SK-N-SH (cell line): ENCODE measurements at regions not wholly inside any gene's neighbourhood (a gene's known extent, or its start where the extent isn't known, plus 50 kb on each side); places are given as distances from the start of the nearest gene placed in this dataset.

Source experiments
- CTCF ChIA-PET: fragments of 300-600, 350-600 bp; formaldehyde crosslinking; extraction: SDS; loops from one replicate; lab custom pipeline; 2021; lab: Yijun Ruan, JAX
- POLR2A ChIA-PET: fragments of 350-600 bp; sonication (Branson Sonifier 250); formaldehyde crosslinking; extraction: SDS; loops from one replicate; lab custom pipeline; 2020; ENCODE audit warnings: antibody characterized with exemption, inconsistent platforms; lab: Yijun Ruan, JAX
- DNase-seq: peaks from one replicate; pipeline ENCODE4 v3.0.0; 2012
- H2AFZ ChIP-seq: fragments of 200-600 bp; sonication (generic); 2 replicates; pipeline ENCODE4 v1.8.1; 2016; ENCODE audit warnings: antibody characterized with exemption, mild to moderate bottlenecking, low read depth
- H3F3A ChIP-seq: fragments of 200-600 bp; sonication (generic); replicated peaks from 2 replicates; pipeline ENCODE3; 2016; ENCODE audit warnings: antibody characterized with exemption, mild to moderate bottlenecking; ENCODE audit not compliant: insufficient read depth
- H3K27ac ChIP-seq, 2 experiments: fragments of 200-500 bp in 1 of 2; fragments of 200-600 bp in 1 of 2; sonication (Bioruptor generic) in 1 of 2; sonication (generic), shearing (Covaris generic) in 1 of 2; 2 replicates each; pipeline versions ENCODE4 v1.5.1 to v1.6.1; 2014 to 2016; ENCODE audit warnings: low read depth in 2 of 2, inconsistent platforms in 1 of 2, low read length in 1 of 2, mild to moderate bottlenecking in 1 of 2, mixed read lengths in 1 of 2
- H3K27me3 ChIP-seq: fragments of 200-600 bp; sonication (generic), shearing (Covaris generic); 2 replicates; pipeline ENCODE4 v1.6.1; 2016; ENCODE audit warnings: mixed run types; ENCODE audit not compliant: insufficient read depth
- H3K36me3 ChIP-seq, 2 experiments: fragments of 200-500 bp in 1 of 2; fragments of 200-600 bp in 1 of 2; sonication (Bioruptor generic) in 1 of 2; sonication (generic) in 1 of 2; replicated peaks in 1 of 2; 2 replicates each; pipeline versions ENCODE3 to v1.5.1; 2014 to 2016; ENCODE audit warnings: low read length in 1 of 2, mild to moderate bottlenecking in 1 of 2; ENCODE audit not compliant: insufficient read depth in 2 of 2, control insufficient read depth in 1 of 2
- H3K4me1 ChIP-seq, 2 experiments: fragments of 200-500 bp in 1 of 2; fragments of 200-600 bp in 1 of 2; sonication (Bioruptor generic) in 1 of 2; sonication (generic), shearing (Covaris generic) in 1 of 2; 2 replicates each; pipeline versions ENCODE4 v1.5.1 to v1.6.1; 2014 to 2016; ENCODE audit warnings: low read depth in 1 of 2, low read length in 1 of 2, mixed run types in 1 of 2; ENCODE audit not compliant: insufficient read depth in 2 of 2, control insufficient read depth in 1 of 2
- H3K4me2 ChIP-seq: fragments of 200-600 bp; sonication (generic), shearing (Covaris generic); 2 replicates; pipeline ENCODE4 v1.6.1; 2017; ENCODE audit warnings: mixed run types
- H3K4me3 ChIP-seq, 2 experiments: fragments of 200-500 bp in 1 of 2; fragments of 200-600 bp in 1 of 2; sonication (Bioruptor generic) in 1 of 2; sonication (generic), shearing (Covaris generic) in 1 of 2; 2 replicates each; pipeline versions ENCODE4 v1.5.1 to v1.8.1; 2014 to 2016; ENCODE audit warnings: low read depth in 2 of 2, inconsistent platforms in 1 of 2, low read length in 1 of 2, mild to moderate bottlenecking in 1 of 2, mixed read lengths in 1 of 2, moderate library complexity in 1 of 2
- H3K79me2 ChIP-seq: fragments of 200-600 bp; sonication (generic); 2 replicates; pipeline ENCODE4 v1.8.1; 2017; ENCODE audit warnings: mild to moderate bottlenecking; ENCODE audit not compliant: insufficient read depth
- H3K9ac ChIP-seq: fragments of 200-600 bp; sonication (generic); 2 replicates; pipeline ENCODE4 v1.6.1; 2017; ENCODE audit warnings: mixed run types
- H3K9me2 ChIP-seq: fragments of 200-600 bp; sonication (generic); 2 replicates; pipeline ENCODE4 v1.6.1; 2017; ENCODE audit warnings: mixed run types
- H3K9me3 ChIP-seq: fragments of 200-600 bp; sonication (generic); 2 replicates; pipeline ENCODE4 v1.6.1; 2017; ENCODE audit warnings: mixed run types, mild to moderate bottlenecking, moderate library complexity
- H4K20me1 ChIP-seq: fragments of 200-600 bp; sonication (generic); 2 replicates; pipeline ENCODE4 v1.6.1; 2017; ENCODE audit warnings: mild to moderate bottlenecking, mixed run types; ENCODE audit not compliant: insufficient read depth
- CHD2 ChIP-seq: fragments of 150-350 bp; IDR thresholded peaks from 2 replicates; pipeline ENCODE4 v1.6.1; 2018; ENCODE audit warnings: low read length; ENCODE audit not compliant: partially characterized antibody
- FOXJ3 ChIP-seq: sonication (generic); formaldehyde crosslinking; IDR thresholded peaks from 2 replicates; pipeline ENCODE4 v1.5.1; 2020; ENCODE audit warnings: mild to moderate bottlenecking, missing genetic modification reagents
- IRF3 ChIP-seq: fragments of 150-350 bp; IDR thresholded peaks from 2 replicates; pipeline ENCODE4 v1.6.1; 2016; ENCODE audit warnings: mild to moderate bottlenecking, low read depth, low read length
- JUND ChIP-seq: IDR thresholded peaks from 2 replicates; pipeline ENCODE4 v1.4.0; 2012
- MXI1 ChIP-seq: IDR thresholded peaks from 2 replicates; pipeline ENCODE4 v1.6.1; 2012; ENCODE audit warnings: mild to moderate bottlenecking, low read depth, low read length, improper control_type of control experiment
- NRF1 ChIP-seq: IDR thresholded peaks from 2 replicates; pipeline ENCODE4 v1.6.1; 2012; ENCODE audit warnings: low read depth, mild to moderate bottlenecking, low read length
- POLR2AphosphoS5 ChIP-seq: IDR thresholded peaks from 2 replicates; pipeline ENCODE4 v1.6.1; 2012; ENCODE audit warnings: low read depth, low read length
- RAD21 ChIP-seq: IDR thresholded peaks from 2 replicates; pipeline ENCODE4 v1.6.1; 2012; ENCODE audit warnings: mild to moderate bottlenecking, low read length
- REST ChIP-seq: IDR thresholded peaks from 2 replicates; pipeline ENCODE4 v1.6.1; 2012; ENCODE audit warnings: mild to moderate bottlenecking, low read depth, low read length, moderate library complexity
- USF1 ChIP-seq: IDR thresholded peaks from 2 replicates; pipeline ENCODE4 v1.4.0; 2012; ENCODE audit warnings: low read depth, borderline replicate concordance
- YY1 ChIP-seq: IDR thresholded peaks from 2 replicates; pipeline ENCODE4 v1.4.0; 2012; ENCODE audit warnings: low read depth, mild to moderate bottlenecking
- WGBS: methylation state at CpG from one replicate; pipeline ENCODE4 v1.1.6; 2017; ENCODE audit warnings: low lambda C conversion rate; 5-methylcytosine and 5-hydroxymethylcytosine counted together
- TF ChIP-seq, protein P1 (sequence below): fragments of 150-350 bp; IDR thresholded peaks from 2 replicates; pipeline ENCODE4 v1.6.1; 2017; ENCODE audit warnings: antibody characterized with exemption, low read length, low read depth, borderline replicate concordance
- TF ChIP-seq, protein P2 (sequence below): IDR thresholded peaks from 2 replicates; pipeline ENCODE4; 2012

- H3K27me3 ChIP-seq: no peaks in the 10 kb centered on the region
- no peak overlapping the region for H3K27ac ChIP-seq
- no peak overlapping the region for H2AFZ ChIP-seq
- no peaks in the 10 kb centered on the region for H3K79me2 ChIP-seq
- no peak for TF ChIP-seq USF1
- TF ChIP-seq, protein P1, sequence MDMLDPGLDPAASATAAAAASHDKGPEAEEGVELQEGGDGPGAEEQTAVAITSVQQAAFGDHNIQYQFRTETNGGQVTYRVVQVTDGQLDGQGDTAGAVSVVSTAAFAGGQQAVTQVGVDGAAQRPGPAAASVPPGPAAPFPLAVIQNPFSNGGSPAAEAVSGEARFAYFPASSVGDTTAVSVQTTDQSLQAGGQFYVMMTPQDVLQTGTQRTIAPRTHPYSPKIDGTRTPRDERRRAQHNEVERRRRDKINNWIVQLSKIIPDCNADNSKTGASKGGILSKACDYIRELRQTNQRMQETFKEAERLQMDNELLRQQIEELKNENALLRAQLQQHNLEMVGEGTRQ: no peak
- TF ChIP-seq JUND: no peak
- no peak for TF ChIP-seq MXI1
- TF ChIP-seq RAD21: no peak
- TF ChIP-seq NRF1: no peak
- no peak for TF ChIP-seq REST
- TF ChIP-seq, protein P2, sequence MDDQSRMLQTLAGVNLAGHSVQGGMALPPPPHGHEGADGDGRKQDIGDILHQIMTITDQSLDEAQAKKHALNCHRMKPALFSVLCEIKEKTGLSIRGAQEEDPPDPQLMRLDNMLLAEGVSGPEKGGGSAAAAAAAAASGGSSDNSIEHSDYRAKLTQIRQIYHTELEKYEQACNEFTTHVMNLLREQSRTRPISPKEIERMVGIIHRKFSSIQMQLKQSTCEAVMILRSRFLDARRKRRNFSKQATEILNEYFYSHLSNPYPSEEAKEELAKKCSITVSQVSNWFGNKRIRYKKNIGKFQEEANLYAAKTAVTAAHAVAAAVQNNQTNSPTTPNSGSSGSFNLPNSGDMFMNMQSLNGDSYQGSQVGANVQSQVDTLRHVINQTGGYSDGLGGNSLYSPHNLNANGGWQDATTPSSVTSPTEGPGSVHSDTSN: no peak
- H3K36me3 ChIP-seq: no peaks in the 10 kb centered on the region
- no peak overlapping the region for H3K4me3 ChIP-seq
- H3K9me2 ChIP-seq: no peaks in the 10 kb centered on the region; the same call in 1 of the 2 replicates
- 11% methylated on average over 3 of the region's 5 CpGs for WGBS
- H3K9ac ChIP-seq: no peak overlapping the region
- H3K9me3 ChIP-seq: peaks cover 5% of the 10 kb centered on the region; the same call in 1 of the 2 replicates
- POLR2A ChIA-PET: no interaction called here
- H3K4me2 ChIP-seq: no peak overlapping the region
- CTCF ChIA-PET: interaction anchor here (0.6 kb wide), 1 partner anchor 1202 kb away, joined by 3 read pairs; no protein-coding TSS in a partner anchor
- no peaks in the 10 kb centered on the region for H4K20me1 ChIP-seq
- DNase-seq: no peak
- H3K4me1 ChIP-seq: no peaks in the 10 kb centered on the region
- no peaks in the 10 kb centered on the region for H3F3A ChIP-seq
Observed at GRCh38 chrX:99468993-99469392, 941.1 kb downstream of the PCDH19 start.

GRCh38 chrX:99461223-99461622 lies 948.9 kb downstream of the PCDH19 start:
- no peak for DNase-seq
- ChIA-PET POLR2A (no interaction called here), CTCF (interaction anchor here (1.7 kb wide), 1 partner anchor 11 kb away, joined by 5 read pairs; no protein-coding TSS in a partner anchor)
- Histone ChIP-seq H2AFZ (no peak overlapping the region), H3K4me2 (no peak overlapping the region), H3K27me3 (no peaks in the 10 kb centered on the region), H3K4me3 (no peak overlapping the region), H3F3A (no peaks in the 10 kb centered on the region), H3K27ac (no peak overlapping the region), H4K20me1 (no peaks in the 10 kb centered on the region; the same call in 1 of the 2 replicates), H3K36me3 (no peaks in the 10 kb centered on the region), H3K9ac (no peak overlapping the region), H3K9me3 (peaks cover 5% of the 10 kb centered on the region; the same call in 1 of the 2 replicates), H3K79me2 (no peaks in the 10 kb centered on the region), H3K9me2 (no peaks in the 10 kb centered on the region; the same call in 1 of the 2 replicates), H3K4me1 (no peaks in the 10 kb centered on the region)
- 35% methylated on average over 4 of the region's 4 CpGs for WGBS
- TF ChIP-seq IRF3: no peak
- TF ChIP-seq RAD21: no peak
- TF ChIP-seq POLR2AphosphoS5: no peak
- TF ChIP-seq YY1: no peak
- no peak for TF ChIP-seq REST
- TF ChIP-seq NRF1: no peak
- no peak for TF ChIP-seq CHD2
- TF ChIP-seq, protein P2: no peak
- no peak for TF ChIP-seq FOXJ3 (CRISPR knock-in tag)
